Stimulated activated memory B cell treated with anti-CD40 and anti-IgM and Interleukin-4, amounts not matched to agents 10 μg/mL and 1 μg/mL and 100 μg/mL, for 72 hours (primary cell): ENCODE measurements at regions not wholly inside any gene's neighbourhood (a gene's known extent, or its start where the extent isn't known, plus 50 kb on each side); places are given as distances from the start of the nearest gene placed in this dataset.
"Not testable (repeated sequence)": the region's sequence is repeated elsewhere in the genome, so short reads cannot be mapped to it uniquely, and the experiment has no call there.

Experiments
- ATAC-seq: fragments of 150-1000 bp; cut with Tn5 transposase; 2 replicates; pipeline ENCODE4 v1.10.0; 2021
- H3K27ac Mint-ChIP-seq: one replicate; pipeline ENCODE4 v1.8.0; 2022; ENCODE audit warnings: mild to moderate bottlenecking, mixed read lengths
- H3K27me3 Mint-ChIP-seq: one replicate; pipeline ENCODE4 v1.8.0; 2022; ENCODE audit warnings: mixed read lengths
- H3K36me3 Mint-ChIP-seq: one replicate; pipeline ENCODE4 v1.8.0; 2022; ENCODE audit warnings: mixed read lengths
- H3K4me1 Mint-ChIP-seq: one replicate; pipeline ENCODE4 v1.8.0; 2022; ENCODE audit warnings: mixed read lengths
- H3K4me3 Mint-ChIP-seq: one replicate; pipeline ENCODE4 v1.8.0; 2022; ENCODE audit warnings: mild to moderate bottlenecking, moderate library complexity, mixed read lengths
- H3K9me3 Mint-ChIP-seq: one replicate; pipeline ENCODE4 v1.8.0; 2022; ENCODE audit warnings: mixed read lengths

GRCh38 chr16:59654455-59654854 lies 920.3 kb upstream of the GOT2 start:
- peaks cover 18% of the 10 kb centered on the region for H3K9me3 Mint-ChIP-seq
- no peaks in the 10 kb centered on the region for H3K36me3 Mint-ChIP-seq
- no peak overlapping the region for H3K4me3 Mint-ChIP-seq
- H3K4me1 Mint-ChIP-seq, result no peaks in the 10 kb centered on the region
- no peak overlapping the region for H3K27ac Mint-ChIP-seq
- ATAC-seq, result no peak
- no peaks in the 10 kb centered on the region for H3K27me3 Mint-ChIP-seq

- no peak for ATAC-seq
- Mint-ChIP-seq H3K27me3 (no peaks in the 10 kb centered on the region), H3K27ac (no peak overlapping the region), H3K4me3 (no peak overlapping the region), H3K4me1 (no peaks in the 10 kb centered on the region), H3K9me3 (peaks cover 14% of the 10 kb centered on the region), H3K36me3 (no peaks in the 10 kb centered on the region)
Measured at GRCh38 chr16:59651662-59652061, 917.5 kb upstream of the GOT2 start.

GRCh38 chr16:59645194-59645593 lies 911.1 kb upstream of the GOT2 start:
- no peak for ATAC-seq
- Mint-ChIP-seq H3K27ac (no peak overlapping the region), H3K36me3 (no peaks in the 10 kb centered on the region), H3K27me3 (no peaks in the 10 kb centered on the region), H3K4me3 (no peak overlapping the region), H3K9me3 (peaks cover 7% of the 10 kb centered on the region), H3K4me1 (no peaks in the 10 kb centered on the region)

GRCh38 chr16:59635674-59636073 lies 901.6 kb upstream of the GOT2 start:
- Mint-ChIP-seq H3K27ac (no peak overlapping the region), H3K4me1 (no peaks in the 10 kb centered on the region), H3K27me3 (no peaks in the 10 kb centered on the region), H3K9me3 (peaks cover 5% of the 10 kb centered on the region), H3K4me3 (no peak overlapping the region), H3K36me3 (no peaks in the 10 kb centered on the region)
- ATAC-seq, result no peak

- ATAC-seq, result no peak
- Mint-ChIP-seq H3K36me3 (no peaks in the 10 kb centered on the region), H3K27ac (no peak overlapping the region), H3K9me3 (peaks cover 3% of the 10 kb centered on the region), H3K27me3 (no peaks in the 10 kb centered on the region), H3K4me1 (no peaks in the 10 kb centered on the region), H3K4me3 (no peak overlapping the region)
Measured at GRCh38 chr16:59634951-59635350, 900.8 kb upstream of the GOT2 start.

GRCh38 chr16:59634004-59634579 lies 900.0 kb upstream of the GOT2 start:
- H3K27ac Mint-ChIP-seq, result no peak overlapping the region
- H3K9me3 Mint-ChIP-seq, result peaks cover 3% of the 10 kb centered on the region
- H3K4me3 Mint-ChIP-seq, result no peak overlapping the region
- no peak for ATAC-seq
- no peaks in the 10 kb centered on the region for H3K36me3 Mint-ChIP-seq
- no peaks in the 10 kb centered on the region for H3K27me3 Mint-ChIP-seq
- H3K4me1 Mint-ChIP-seq, result no peaks in the 10 kb centered on the region

- Mint-ChIP-seq H3K9me3 (peaks cover 3% of the 10 kb centered on the region), H3K4me3 (no peak overlapping the region), H3K36me3 (no peaks in the 10 kb centered on the region), H3K27ac (no peak overlapping the region), H3K27me3 (no peaks in the 10 kb centered on the region), H3K4me1 (no peaks in the 10 kb centered on the region)
- ATAC-seq, result no peak
Measured at GRCh38 chr16:59632276-59632855, 898.2 kb upstream of the GOT2 start.

- not testable (repeated sequence) for H3K36me3 Mint-ChIP-seq, H3K4me1 Mint-ChIP-seq, H3K27ac Mint-ChIP-seq, H3K27me3 Mint-ChIP-seq, H3K9me3 Mint-ChIP-seq, ATAC-seq, H3K4me3 Mint-ChIP-seq
Measured at GRCh38 chr16:59624381-59624780, 890.3 kb upstream of the GOT2 start.

- H3K27me3 Mint-ChIP-seq, result no peaks in the 10 kb centered on the region
- H3K4me3 Mint-ChIP-seq, result no peak overlapping the region
- no peaks in the 10 kb centered on the region for H3K36me3 Mint-ChIP-seq
- ATAC-seq, result no peak
- H3K4me1 Mint-ChIP-seq, result no peaks in the 10 kb centered on the region
- H3K9me3 Mint-ChIP-seq, result peaks cover 6% of the 10 kb centered on the region
- H3K27ac Mint-ChIP-seq, result no peak overlapping the region
Measured at GRCh38 chr16:59614466-59615240, 880.5 kb upstream of the GOT2 start.

- not testable (repeated sequence) for H3K36me3 Mint-ChIP-seq, H3K4me3 Mint-ChIP-seq, H3K9me3 Mint-ChIP-seq, H3K4me1 Mint-ChIP-seq, H3K27ac Mint-ChIP-seq, H3K27me3 Mint-ChIP-seq, ATAC-seq
Measured at GRCh38 chr16:59612910-59613620, 878.9 kb upstream of the GOT2 start.

- H3K4me3 Mint-ChIP-seq, result no peak overlapping the region
- H3K27me3 Mint-ChIP-seq, result no peaks in the 10 kb centered on the region
- H3K4me1 Mint-ChIP-seq, result no peaks in the 10 kb centered on the region
- no peak for ATAC-seq
- H3K9me3 Mint-ChIP-seq, result peaks cover 9% of the 10 kb centered on the region
- no peak overlapping the region for H3K27ac Mint-ChIP-seq
- no peaks in the 10 kb centered on the region for H3K36me3 Mint-ChIP-seq
Measured at GRCh38 chr16:59612094-59612493, 878.0 kb upstream of the GOT2 start.

GRCh38 chr16:59611556-59611955 lies 877.4 kb upstream of the GOT2 start:
- no peak overlapping the region for H3K4me3 Mint-ChIP-seq
- no peaks in the 10 kb centered on the region for H3K27me3 Mint-ChIP-seq
- no peak for ATAC-seq
- no peaks in the 10 kb centered on the region for H3K36me3 Mint-ChIP-seq
- H3K9me3 Mint-ChIP-seq, result peaks cover 11% of the 10 kb centered on the region
- no peaks in the 10 kb centered on the region for H3K4me1 Mint-ChIP-seq
- H3K27ac Mint-ChIP-seq, result no peak overlapping the region

- no peaks in the 10 kb centered on the region for H3K27me3 Mint-ChIP-seq
- H3K4me3 Mint-ChIP-seq, result no peak overlapping the region
- H3K9me3 Mint-ChIP-seq, result peaks cover 10% of the 10 kb centered on the region
- no peak for ATAC-seq
- H3K36me3 Mint-ChIP-seq, result no peaks in the 10 kb centered on the region
- no peaks in the 10 kb centered on the region for H3K4me1 Mint-ChIP-seq
- no peak overlapping the region for H3K27ac Mint-ChIP-seq
Measured at GRCh38 chr16:59605706-59606105, 871.6 kb upstream of the GOT2 start.

GRCh38 chr16:59604354-59604753 lies 870.2 kb upstream of the GOT2 start:
- no peaks in the 10 kb centered on the region for H3K4me1 Mint-ChIP-seq
- H3K27ac Mint-ChIP-seq, result no peak overlapping the region
- peaks cover 10% of the 10 kb centered on the region for H3K9me3 Mint-ChIP-seq
- ATAC-seq, result no peak
- H3K36me3 Mint-ChIP-seq, result no peaks in the 10 kb centered on the region
- no peaks in the 10 kb centered on the region for H3K27me3 Mint-ChIP-seq
- no peak overlapping the region for H3K4me3 Mint-ChIP-seq

- peaks cover 8% of the 10 kb centered on the region for H3K9me3 Mint-ChIP-seq
- ATAC-seq, result no peak
- no peaks in the 10 kb centered on the region for H3K27me3 Mint-ChIP-seq
- H3K4me1 Mint-ChIP-seq, result no peaks in the 10 kb centered on the region
- no peak overlapping the region for H3K27ac Mint-ChIP-seq
- H3K4me3 Mint-ChIP-seq, result no peak overlapping the region
- H3K36me3 Mint-ChIP-seq, result no peaks in the 10 kb centered on the region
Measured at GRCh38 chr16:59601452-59601851, 867.3 kb upstream of the GOT2 start.
